ENCODE measurements at regions not wholly inside any gene's neighbourhood (a gene's known extent, or its start where the extent isn't known, plus 50 kb on each side); places are given as distances from the start of the nearest gene placed in this dataset.
"Not testable (repeated sequence)": the region's sequence is repeated elsewhere in the genome, so short reads cannot be mapped to it uniquely, and the experiment has no call there.

DNA sequence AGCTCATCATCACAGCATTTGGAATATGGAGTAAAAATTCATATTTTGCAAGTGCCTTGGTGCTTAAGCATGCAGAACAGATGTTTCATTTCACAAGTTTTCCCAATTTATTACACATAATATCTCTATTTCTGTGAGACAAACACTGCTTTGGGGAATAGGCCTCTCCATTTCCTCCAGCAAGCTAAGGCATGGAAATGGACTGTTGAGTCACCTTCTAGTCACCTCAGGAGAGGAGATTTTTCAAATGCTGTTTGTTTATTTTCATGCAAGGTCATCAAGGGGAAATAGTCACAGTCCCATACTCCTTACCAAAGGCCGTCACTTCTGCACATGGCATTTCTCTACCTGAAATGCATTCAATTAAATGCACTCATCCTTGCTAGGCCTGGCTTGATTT, 57.4 kb upstream of the NUTM2D start:
- H3K4me3 ChIP-seq (ENCODE audit: low read depth, low read length); DNase-seq (ENCODE audit: low read depth); POLR2A ChIA-PET; CTCF ChIA-PET; H3K27me3 ChIP-seq (ENCODE audit: control insufficient read depth, insufficient read depth, low read length); H3K36me3 ChIP-seq (ENCODE audit: control insufficient read depth, insufficient read depth, low read length): not testable (repeated sequence)

GRCh38 chr10:87301466-87302115, 56.0 kb upstream of the NUTM2D start:
- POLR2A ChIA-PET; H3K27me3 ChIP-seq (ENCODE audit: control insufficient read depth, insufficient read depth, low read length); CTCF ChIA-PET; DNase-seq (ENCODE audit: low read depth); H3K4me3 ChIP-seq (ENCODE audit: low read depth, low read length); H3K36me3 ChIP-seq (ENCODE audit: control insufficient read depth, insufficient read depth, low read length): not testable (repeated sequence)
- TF ChIP-seq CTCF (IDR thresholded peaks at IDR 0.05; ENCODE audit: insufficient read depth, low read depth, low read length): 0 out of 2 replicates have a peak, but pooled peaks have one; percentile 18

- H3K4me3 ChIP-seq (ENCODE audit: low read depth, low read length); DNase-seq (ENCODE audit: low read depth); H3K36me3 ChIP-seq (ENCODE audit: control insufficient read depth, insufficient read depth, low read length); POLR2A ChIA-PET; CTCF ChIA-PET; H3K27me3 ChIP-seq (ENCODE audit: control insufficient read depth, insufficient read depth, low read length): not testable (repeated sequence)
Measured at GRCh38 chr10:87302132-87302531, 55.4 kb upstream of the NUTM2D start.

DNA sequence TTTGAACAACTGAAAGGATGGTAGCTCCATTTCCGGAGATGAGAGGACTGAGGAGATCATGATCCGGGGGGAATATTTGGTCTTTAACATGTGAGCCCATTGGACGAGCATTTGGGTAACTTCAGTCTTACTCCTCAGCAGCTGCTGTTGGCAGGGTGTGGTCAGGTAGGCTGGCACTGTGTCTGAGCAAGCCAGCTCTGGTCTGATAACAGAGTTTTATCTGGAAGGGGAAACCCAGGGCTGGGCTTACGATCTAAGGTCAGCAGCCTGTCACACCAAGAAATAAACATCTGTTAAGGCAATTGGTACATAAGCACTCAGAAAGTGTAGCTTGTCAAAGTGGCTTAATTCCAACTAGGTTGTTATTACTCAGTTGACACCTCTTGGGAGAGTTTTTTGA, 53.8 kb upstream of the NUTM2D start:
- H3K4me3 ChIP-seq (ENCODE audit: low read depth, low read length); DNase-seq (ENCODE audit: low read depth); H3K36me3 ChIP-seq (ENCODE audit: control insufficient read depth, insufficient read depth, low read length); H3K27me3 ChIP-seq (ENCODE audit: control insufficient read depth, insufficient read depth, low read length); CTCF ChIA-PET; POLR2A ChIA-PET: not testable (repeated sequence)

DNA sequence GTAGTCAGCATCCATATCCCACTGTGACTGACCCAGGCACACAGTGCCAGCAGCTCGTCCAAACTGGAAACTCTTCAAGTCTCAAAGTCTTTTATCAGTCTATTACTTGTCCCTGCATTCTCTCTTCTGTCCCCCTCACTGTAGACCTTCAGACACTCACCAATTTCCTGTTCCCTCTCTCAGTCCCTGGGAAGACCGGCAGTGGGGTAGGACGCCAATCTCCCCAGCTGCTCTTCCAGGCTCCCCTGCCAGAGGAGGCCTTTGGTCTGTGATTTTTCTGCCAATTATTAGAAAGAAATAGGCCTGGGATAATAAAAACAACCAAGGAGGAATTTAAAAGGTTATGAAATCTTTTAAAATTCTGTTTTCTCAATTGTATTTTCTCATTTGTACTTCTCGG, 50.9 kb upstream of the NUTM2D start:
- H3K4me3 ChIP-seq (ENCODE audit: low read depth, low read length); CTCF ChIA-PET; H3K36me3 ChIP-seq (ENCODE audit: control insufficient read depth, insufficient read depth, low read length); DNase-seq (ENCODE audit: low read depth); POLR2A ChIA-PET; H3K27me3 ChIP-seq (ENCODE audit: control insufficient read depth, insufficient read depth, low read length): not testable (repeated sequence)
